IMR-90 (cell line): ENCODE measurements at regions not wholly inside any gene's neighbourhood (a gene's known extent, or its start where the extent isn't known, plus 50 kb on each side); places are given as distances from the start of the nearest gene placed in this dataset.

ENCODE experiments used
- ATAC-seq: fragments of 200-7000 bp; cut with Tn5 transposase; 2 replicates; pipeline ENCODE4 v1.9.1; 2020; ENCODE audit warnings: low read depth, mild to moderate bottlenecking, moderate library complexity
- BruUV-seq: library from RNA; stranded (reverse); fragments of 400-500 nt; replicated peaks from 2 replicates; lab custom pipeline; 2021; lab: Mats Ljungman, UMichigan
- CTCF ChIA-PET: fragments of 300-600 bp; formaldehyde crosslinking; extraction: SDS; loops from one replicate; lab custom pipeline; 2021; ENCODE audit warnings: antibody characterized with exemption; lab: Yijun Ruan, JAX
- POLR2A ChIA-PET: fragments of 300-600 bp; sonication (Branson Sonifier 250); formaldehyde crosslinking; loops from one replicate; lab custom pipeline; 2022; ENCODE audit warnings: antibody characterized with exemption; ENCODE audit not compliant: unreplicated experiment; lab: Charles Lee
- DNase-seq: peaks from one replicate; pipeline ENCODE4 v3.0.0; 2013
- H2AFZ ChIP-seq: replicated peaks from 2 replicates; pipeline ENCODE3; 2013; ENCODE audit warnings: low read length, mild to moderate bottlenecking; ENCODE audit not compliant: poor library complexity
- H2AK5ac ChIP-seq: 2 replicates; pipeline ENCODE4 v1.6.1; 2013; ENCODE audit warnings: low read depth, low read length, inconsistent platforms
- H2AK9ac ChIP-seq: replicated peaks from 2 replicates; pipeline ENCODE3; 2013; ENCODE audit warnings: mild to moderate bottlenecking, low read depth, low read length, moderate library complexity; ENCODE audit not compliant: poor library complexity
- H2BK120ac ChIP-seq: 2 replicates; pipeline ENCODE4 v1.6.1; 2013; ENCODE audit warnings: low read depth, low read length, inconsistent platforms
- H2BK15ac ChIP-seq: 3 replicates; pipeline ENCODE4 v1.6.1; 2013; ENCODE audit warnings: low read depth, low read length, inconsistent platforms
- H2BK20ac ChIP-seq: 2 replicates; pipeline ENCODE4 v1.6.1; 2013; ENCODE audit warnings: low read depth, mild to moderate bottlenecking, inconsistent platforms, low read length, moderate library complexity
- H2BK5ac ChIP-seq: 2 replicates; pipeline ENCODE4 v1.6.1; 2013; ENCODE audit warnings: mild to moderate bottlenecking, low read depth, low read length, inconsistent platforms; ENCODE audit not compliant: poor library complexity, severe bottlenecking
- H3K14ac ChIP-seq: replicated peaks from 2 replicates; pipeline ENCODE4 v1.6.1; 2013; ENCODE audit warnings: low read depth, low read length, inconsistent platforms
- H3K18ac ChIP-seq: 2 replicates; pipeline ENCODE4 v1.6.1; 2013; ENCODE audit warnings: low read depth, low read length, control low read depth
- H3K23ac ChIP-seq: 2 replicates; pipeline ENCODE4 v1.6.1; 2013; ENCODE audit warnings: low read depth, low read length, inconsistent platforms
- H3K27ac ChIP-seq: 2 replicates; pipeline ENCODE4 v1.5.1; 2013; ENCODE audit warnings: mild to moderate bottlenecking, control low read depth, low read length; ENCODE audit not compliant: insufficient read depth
- H3K27me3 ChIP-seq: 2 replicates; pipeline ENCODE4 v1.6.1; 2013; ENCODE audit warnings: low read length; ENCODE audit not compliant: control insufficient read depth, insufficient read depth
- H3K36me3 ChIP-seq: 2 replicates; pipeline ENCODE4 v1.6.1; 2013; ENCODE audit warnings: low read length, mixed read lengths; ENCODE audit not compliant: control insufficient read depth, insufficient read depth
- H3K4ac ChIP-seq: 2 replicates; pipeline ENCODE4 v1.6.1; 2013; ENCODE audit warnings: low read depth, low read length, inconsistent platforms
- H3K4me1 ChIP-seq: 2 replicates; pipeline ENCODE4 v1.6.1; 2013; ENCODE audit warnings: low read length, mixed read lengths; ENCODE audit not compliant: control insufficient read depth, insufficient read depth
- H3K4me2 ChIP-seq: 2 replicates; pipeline ENCODE4 v1.6.1; 2013; ENCODE audit warnings: low read depth, mild to moderate bottlenecking, control low read depth, low read length, moderate library complexity
- H3K4me3 ChIP-seq: 2 replicates; pipeline ENCODE4 v1.5.1; 2013; ENCODE audit warnings: low read depth, mild to moderate bottlenecking, control low read depth, low read length, moderate library complexity; ENCODE audit not compliant: insufficient read depth
- H3K56ac ChIP-seq: 2 replicates; pipeline ENCODE4 v1.6.1; 2013; ENCODE audit warnings: low read length, inconsistent platforms; ENCODE audit not compliant: insufficient read depth; ENCODE audit errors: extremely low read depth
- H3K79me1 ChIP-seq, 2 experiments: 2 replicates each; pipeline ENCODE4 v1.6.1; 2013; ENCODE audit warnings: low read length in 2 of 2, inconsistent platforms in 1 of 2, low read depth in 1 of 2
- H3K9ac ChIP-seq: 2 replicates; pipeline ENCODE4 v1.6.1; 2013; ENCODE audit warnings: low read depth, low read length, control low read depth
- H3K9me1 ChIP-seq: 2 replicates; pipeline ENCODE4 v1.6.1; 2013; ENCODE audit warnings: low read length, inconsistent platforms; ENCODE audit not compliant: insufficient read depth
- H3K9me3 ChIP-seq: 2 replicates; pipeline ENCODE4 v1.6.1; 2013; ENCODE audit warnings: low read length; ENCODE audit not compliant: control insufficient read depth, insufficient read depth
- H4K20me1 ChIP-seq: 2 replicates; pipeline ENCODE4 v1.6.1; 2013; ENCODE audit warnings: low read length, inconsistent platforms; ENCODE audit not compliant: insufficient read depth
- H4K5ac ChIP-seq: 2 replicates; pipeline ENCODE4 v1.6.1; 2013; ENCODE audit warnings: mild to moderate bottlenecking, low read depth, low read length, control low read depth
- H4K8ac ChIP-seq, 2 experiments: 2 replicates each; pipeline ENCODE4 v1.6.1; 2013; ENCODE audit warnings: low read depth in 2 of 2, low read length in 2 of 2, control low read depth in 1 of 2, inconsistent platforms in 1 of 2
- H4K91ac ChIP-seq: 2 replicates; pipeline ENCODE4 v1.6.1; 2013; ENCODE audit warnings: low read depth, low read length, inconsistent platforms; ENCODE audit not compliant: insufficient read depth
- BHLHE40 ChIP-seq: fragments of 150-350 bp; IDR thresholded peaks from 2 replicates; pipeline ENCODE4 v1.6.1; 2016; ENCODE audit warnings: mild to moderate bottlenecking, low read depth, low read length
- CHD1 ChIP-seq: IDR thresholded peaks from 2 replicates; pipeline ENCODE4 v1.6.1; 2012; ENCODE audit warnings: low read depth, low read length, improper control_type of control experiment
- FOS ChIP-seq: fragments of 150-350 bp; IDR thresholded peaks from 2 replicates; pipeline ENCODE4 v1.6.1; 2016; ENCODE audit warnings: low read depth, low read length
- MAFK ChIP-seq: IDR thresholded peaks from 2 replicates; pipeline ENCODE4 v1.6.1; 2012; ENCODE audit warnings: low read depth, low read length, improper control_type of control experiment
- MXI1 ChIP-seq: IDR thresholded peaks from 2 replicates; pipeline ENCODE4 v1.6.1; 2012; ENCODE audit warnings: low read depth, mild to moderate bottlenecking, low read length, moderate library complexity, borderline replicate concordance
- RAD21 ChIP-seq: IDR thresholded peaks from 2 replicates; pipeline ENCODE4 v1.6.1; 2012; ENCODE audit warnings: low read length, improper control_type of control experiment
- SMC3 ChIP-seq: fragments of 150-350 bp; IDR thresholded peaks from 2 replicates; pipeline ENCODE4 v1.6.1; 2016; ENCODE audit warnings: low read depth, mild to moderate bottlenecking, antibody characterized with exemption, low read length, moderate library complexity
- WGBS, 2 experiments: methylation state at CpG; one replicate each; pipeline versions ENCODE4 v1.1.5 to v1.1.7; 2013; ENCODE audit warnings: missing lambda C conversion rate in 2 of 2; ENCODE audit not compliant: insufficient read length in 1 of 2; ENCODE audit errors: extremely low coverage in 2 of 2; 5-methylcytosine and 5-hydroxymethylcytosine counted together
- dilution Hi-C: fragments of 300-500 bp; cut with HindIII; formaldehyde crosslinking; loops from one replicate; pipeline ENCODE4 v1.14.3; 2018; ENCODE audit warnings: low sequenced_read_pairs; ENCODE audit not compliant: unreplicated experiment
- in situ Hi-C: fragments of 300-500 bp; cut with MboI; formaldehyde crosslinking; loops from 3 replicates; pipeline ENCODE4 v1.14.3; 2019; ENCODE audit warnings: low sequenced_read_pairs, inconsistent platforms, mixed read lengths
- intact Hi-C: fragments of 100-400 bp; cut with micrococcal nuclease; formaldehyde crosslinking; loops from 2 replicates; pipeline ENCODE4 v1.10.0; 2022
- TF ChIP-seq, protein P1 (sequence below): fragments of 150-350 bp; IDR thresholded peaks from 2 replicates; pipeline ENCODE4 v1.6.1; 2017; ENCODE audit warnings: mild to moderate bottlenecking, antibody characterized with exemption, low read length, low read depth
- TF ChIP-seq, protein P2 (sequence below): conservative IDR thresholded peaks from 2 replicates; pipeline ENCODE4 v1.5.1; 2012; ENCODE audit warnings: mild to moderate bottlenecking, low read depth, low read length, improper control_type of control experiment

DNA sequence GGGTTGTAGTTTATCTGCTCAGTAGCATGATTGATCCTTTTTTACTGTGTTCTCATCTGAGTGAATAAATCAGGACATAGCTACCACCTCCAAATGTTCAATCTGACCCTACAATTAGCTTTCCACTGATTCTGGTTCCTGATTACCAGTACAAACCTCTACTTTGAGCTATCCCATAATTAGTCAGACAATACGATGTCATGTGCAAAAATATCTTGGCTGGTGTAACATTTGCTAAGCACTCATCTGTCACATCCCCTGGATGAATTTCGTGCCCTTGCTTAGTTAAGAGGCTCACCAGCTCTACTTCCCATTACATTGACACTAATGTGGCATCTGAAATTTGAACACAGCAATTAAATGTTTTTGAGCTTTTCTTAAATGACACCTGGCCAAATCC, 1101.0 kb upstream of the PCDH7 start:
- H3K9ac ChIP-seq = no peak overlapping the region
- no peak overlapping the region for H3K18ac ChIP-seq
- ATAC-seq (no peak), DNase-seq (no peak)
- no peak overlapping the region for H3K27ac ChIP-seq
- H2BK120ac ChIP-seq = no peak overlapping the region
- no peak overlapping the region for H3K4ac ChIP-seq
- no peaks in the 10 kb centered on the region for H3K79me1 ChIP-seq
- no peak overlapping the region for H2BK20ac ChIP-seq
- H3K14ac ChIP-seq = no peak overlapping the region
- H3K4me3 ChIP-seq = no peak overlapping the region
- no TSS peak for BruUV-seq
- no peaks in the 10 kb centered on the region for H3K9me3 ChIP-seq
- intact Hi-C loops (no loop called here), in situ Hi-C loops (no loop called here), dilution Hi-C loops (no loop called here)
- TF ChIP-seq BHLHE40 (no peak), CHD1 (no peak), MAFK (no peak), FOS (no peak), MXI1 (no peak), RAD21 (no peak), SMC3 (no peak)
- TF ChIP-seq, protein P1, sequence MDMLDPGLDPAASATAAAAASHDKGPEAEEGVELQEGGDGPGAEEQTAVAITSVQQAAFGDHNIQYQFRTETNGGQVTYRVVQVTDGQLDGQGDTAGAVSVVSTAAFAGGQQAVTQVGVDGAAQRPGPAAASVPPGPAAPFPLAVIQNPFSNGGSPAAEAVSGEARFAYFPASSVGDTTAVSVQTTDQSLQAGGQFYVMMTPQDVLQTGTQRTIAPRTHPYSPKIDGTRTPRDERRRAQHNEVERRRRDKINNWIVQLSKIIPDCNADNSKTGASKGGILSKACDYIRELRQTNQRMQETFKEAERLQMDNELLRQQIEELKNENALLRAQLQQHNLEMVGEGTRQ = no peak
- TF ChIP-seq, protein P2, sequence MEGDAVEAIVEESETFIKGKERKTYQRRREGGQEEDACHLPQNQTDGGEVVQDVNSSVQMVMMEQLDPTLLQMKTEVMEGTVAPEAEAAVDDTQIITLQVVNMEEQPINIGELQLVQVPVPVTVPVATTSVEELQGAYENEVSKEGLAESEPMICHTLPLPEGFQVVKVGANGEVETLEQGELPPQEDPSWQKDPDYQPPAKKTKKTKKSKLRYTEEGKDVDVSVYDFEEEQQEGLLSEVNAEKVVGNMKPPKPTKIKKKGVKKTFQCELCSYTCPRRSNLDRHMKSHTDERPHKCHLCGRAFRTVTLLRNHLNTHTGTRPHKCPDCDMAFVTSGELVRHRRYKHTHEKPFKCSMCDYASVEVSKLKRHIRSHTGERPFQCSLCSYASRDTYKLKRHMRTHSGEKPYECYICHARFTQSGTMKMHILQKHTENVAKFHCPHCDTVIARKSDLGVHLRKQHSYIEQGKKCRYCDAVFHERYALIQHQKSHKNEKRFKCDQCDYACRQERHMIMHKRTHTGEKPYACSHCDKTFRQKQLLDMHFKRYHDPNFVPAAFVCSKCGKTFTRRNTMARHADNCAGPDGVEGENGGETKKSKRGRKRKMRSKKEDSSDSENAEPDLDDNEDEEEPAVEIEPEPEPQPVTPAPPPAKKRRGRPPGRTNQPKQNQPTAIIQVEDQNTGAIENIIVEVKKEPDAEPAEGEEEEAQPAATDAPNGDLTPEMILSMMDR = no peak
- H4K91ac ChIP-seq = no peak overlapping the region
- H4K20me1 ChIP-seq = no peaks in the 10 kb centered on the region
- CTCF ChIA-PET = no interaction called here
- no peak overlapping the region for H2AK5ac ChIP-seq
- no peaks in the 10 kb centered on the region for H3K4me1 ChIP-seq
- H2BK5ac ChIP-seq = no peak overlapping the region
- no peak overlapping the region for H4K5ac ChIP-seq
- H3K9me1 ChIP-seq = no peaks in the 10 kb centered on the region
- H3K36me3 ChIP-seq = no peaks in the 10 kb centered on the region
- H3K4me2 ChIP-seq = no peak overlapping the region
- H2AK9ac ChIP-seq = no peak overlapping the region
- no peak overlapping the region for H3K56ac ChIP-seq
- H2AFZ ChIP-seq = no peak overlapping the region
- POLR2A ChIA-PET = no interaction called here
- no peaks in the 10 kb centered on the region for H3K27me3 ChIP-seq
- H2BK15ac ChIP-seq = no peak overlapping the region
- H3K23ac ChIP-seq = no peak overlapping the region
- 60% methylated on average over 1 of the region's 2 CpGs; no CpG with 5 or more reads in 1 of the 2 experiments for WGBS, 2 experiments
- no peak overlapping the region for H4K8ac ChIP-seq
